GM19239 (cell line): ENCODE measurements at regions not wholly inside any gene's neighbourhood (a gene's known extent, or its start where the extent isn't known, plus 50 kb on each side); places are given as distances from the start of the nearest gene placed in this dataset.
"Not testable (repeated sequence)": the region's sequence is repeated elsewhere in the genome, so short reads cannot be mapped to it uniquely, and the experiment has no call there.

Experiments
- DNase-seq: peaks from one replicate; pipeline ENCODE4 v3.0.0; 2011; ENCODE audit warnings: low spot score; ENCODE audit not compliant: insufficient read length
- FAIRE-seq: peaks from 2 replicates; lab custom pipeline; 2011; peaks lifted over from hg19 to GRCh38; lab: Jason Lieb, UNC

GRCh38 chrX:27163236-27163635 lies 299.9 kb downstream of the PPP4R3C start:
- FAIRE-seq (no peak), DNase-seq (no peak)

- FAIRE-seq (no peak), DNase-seq (no peak)
Measured at GRCh38 chrX:27162496-27162895, 300.6 kb downstream of the PPP4R3C start.

DNA sequence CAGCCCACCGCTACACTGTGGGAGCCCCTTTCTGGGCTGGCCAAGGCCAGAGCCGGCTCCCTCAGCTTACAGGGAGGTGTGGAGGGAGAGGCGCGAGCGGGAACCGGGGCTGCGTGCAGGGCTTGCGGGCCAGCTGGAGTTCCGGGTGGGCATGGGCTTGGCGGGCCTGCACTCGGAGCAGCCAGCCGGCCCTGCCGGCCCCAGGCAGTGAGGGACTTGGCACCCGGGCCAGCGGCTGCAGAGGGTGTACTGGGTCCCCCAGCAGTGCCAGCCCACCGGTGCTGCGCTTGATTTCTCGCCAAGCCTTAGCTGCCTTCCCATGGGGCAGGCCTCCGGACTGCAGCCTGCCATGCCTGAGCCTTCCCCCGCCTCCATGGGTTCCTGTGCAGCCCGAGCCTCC lies 306.2 kb downstream of the PPP4R3C start:
- FAIRE-seq, DNase-seq: not testable (repeated sequence)

- FAIRE-seq (no peak), DNase-seq (no peak)
Measured at GRCh38 chrX:27136325-27136724, 326.8 kb downstream of the PPP4R3C start.

GRCh38 chrX:27132862-27133261 lies 330.3 kb downstream of the PPP4R3C start:
- FAIRE-seq (no peak), DNase-seq (no peak)

GRCh38 chrX:27087176-27087575 lies 376.0 kb downstream of the PPP4R3C start:
- not testable (repeated sequence) for FAIRE-seq, DNase-seq

GRCh38 chrX:27086237-27086636 lies 376.9 kb downstream of the PPP4R3C start:
- DNase-seq (no peak), FAIRE-seq (no peak)

GRCh38 chrX:27085346-27085745 lies 377.8 kb downstream of the PPP4R3C start:
- no peak for FAIRE-seq

GRCh38 chrX:27078371-27078770 lies 384.8 kb downstream of the PPP4R3C start:
- no peak for DNase-seq
- no peak for FAIRE-seq

More at GRCh38 chrX:27085346-27085745, 377.8 kb downstream of the PPP4R3C start:
- DNase-seq = no peak

GRCh38 chrX:27057883-27058282 lies 405.3 kb downstream of the PPP4R3C start:
- DNase-seq = no peak
- FAIRE-seq = no peak

GRCh38 chrX:27039332-27039731 lies 423.8 kb downstream of the PPP4R3C start:
- DNase-seq (no peak), FAIRE-seq (no peak)

DNA sequence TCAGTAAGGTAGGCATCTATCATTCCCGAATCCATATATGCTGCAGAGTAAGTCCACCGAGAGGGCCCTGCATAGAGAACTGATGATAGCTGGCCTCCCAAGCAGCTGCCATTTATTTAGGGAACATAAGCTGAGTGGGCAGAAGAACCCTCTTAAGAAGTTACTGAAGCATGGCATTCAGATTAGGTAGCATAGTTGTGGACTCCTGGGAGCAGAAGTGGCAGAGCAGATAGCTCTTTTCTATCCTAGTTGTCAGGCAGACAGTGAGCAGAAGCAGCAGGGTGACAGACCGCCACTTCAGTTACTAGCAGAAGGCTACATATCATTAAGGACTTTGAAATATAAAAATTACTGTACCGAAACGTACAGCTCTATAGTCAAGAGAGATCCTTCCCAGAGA lies 454.7 kb downstream of the PPP4R3C start:
- DNase-seq (no peak), FAIRE-seq (no peak)

GRCh38 chrX:26999634-27000033 lies 463.5 kb downstream of the PPP4R3C start:
- FAIRE-seq (no peak), DNase-seq (no peak)

GRCh38 chrX:26958261-26958660 lies 504.9 kb downstream of the PPP4R3C start:
- FAIRE-seq (no peak), DNase-seq (no peak)

GRCh38 chrX:26954029-26954428 lies 509.1 kb downstream of the PPP4R3C start:
- no peak for DNase-seq
- no peak for FAIRE-seq

DNA sequence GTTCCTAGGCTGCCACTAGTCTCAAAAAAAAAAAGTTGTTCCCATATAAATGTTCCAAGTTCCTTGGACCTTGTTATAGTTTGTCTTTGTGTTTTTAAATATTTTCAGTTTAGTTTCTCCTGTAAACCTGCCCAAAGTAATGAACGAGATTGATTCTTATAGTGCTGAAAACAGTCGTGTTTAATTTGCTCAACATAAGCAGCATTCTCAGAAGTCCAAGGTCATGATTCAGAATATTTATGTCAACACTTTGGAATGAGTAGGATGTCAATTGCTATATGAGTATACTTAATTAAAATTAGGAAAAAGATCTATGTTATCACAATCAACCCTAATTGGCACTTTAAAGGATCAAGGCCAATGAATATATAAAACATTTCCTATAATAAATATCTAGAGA lies 510.9 kb downstream of the PPP4R3C start:
- FAIRE-seq = no peak
- no peak for DNase-seq

- FAIRE-seq = no peak
- DNase-seq = no peak
Measured at GRCh38 chrX:26927419-26927818, 535.7 kb downstream of the PPP4R3C start.

- FAIRE-seq (no peak), DNase-seq (no peak)
Measured at GRCh38 chrX:26925088-26925487, 538.1 kb downstream of the PPP4R3C start.

DNA sequence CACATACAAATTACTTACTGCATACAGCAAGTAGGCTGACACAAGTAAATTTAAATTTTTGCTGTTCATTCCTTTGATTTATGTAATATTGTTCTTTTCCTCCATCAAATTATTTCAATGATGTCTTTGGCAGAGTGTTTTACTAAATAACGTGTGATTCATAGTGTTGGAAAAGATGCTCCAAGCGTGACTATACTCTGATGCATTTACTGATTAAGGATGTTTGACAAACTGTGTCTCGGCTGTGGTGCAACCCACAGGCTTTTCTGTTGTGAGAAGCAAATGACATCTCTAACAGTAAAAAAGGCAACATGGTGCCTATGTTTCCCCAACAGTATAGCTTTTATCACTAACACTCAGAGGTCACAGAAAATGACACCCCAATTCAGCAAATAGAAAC lies 540.9 kb downstream of the PPP4R3C start:
- FAIRE-seq = no peak

GRCh38 chrX:26918631-26919030 lies 544.5 kb downstream of the PPP4R3C start:
- DNase-seq = no peak

More for the DNA sequence above, 540.9 kb downstream of the PPP4R3C start:
- DNase-seq = no peak

GRCh38 chrX:26916991-26917390 lies 546.1 kb downstream of the PPP4R3C start:
- FAIRE-seq = no peak
- DNase-seq = no peak

More at GRCh38 chrX:26918631-26919030, 544.5 kb downstream of the PPP4R3C start:
- no peak for FAIRE-seq

DNA sequence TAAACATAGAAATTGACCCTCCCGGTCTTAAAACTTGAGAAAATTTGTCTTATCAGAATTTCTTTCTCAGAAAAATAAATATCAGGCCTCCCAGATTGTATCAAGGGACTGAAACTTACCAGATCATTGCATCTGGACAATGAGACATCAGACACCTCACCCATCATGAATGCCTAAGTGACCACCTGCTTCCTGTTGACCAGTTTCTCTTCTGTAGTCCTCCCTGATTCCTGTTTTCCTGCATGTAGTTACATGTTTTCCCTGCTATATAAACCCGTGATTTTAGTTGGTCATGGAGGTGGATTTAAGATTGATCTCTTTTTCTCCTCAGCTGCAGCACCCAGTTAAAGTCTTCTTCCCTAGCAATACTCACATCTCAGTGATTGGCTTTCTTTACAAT lies 548.1 kb downstream of the PPP4R3C start:
- DNase-seq (no peak), FAIRE-seq (no peak)

DNA sequence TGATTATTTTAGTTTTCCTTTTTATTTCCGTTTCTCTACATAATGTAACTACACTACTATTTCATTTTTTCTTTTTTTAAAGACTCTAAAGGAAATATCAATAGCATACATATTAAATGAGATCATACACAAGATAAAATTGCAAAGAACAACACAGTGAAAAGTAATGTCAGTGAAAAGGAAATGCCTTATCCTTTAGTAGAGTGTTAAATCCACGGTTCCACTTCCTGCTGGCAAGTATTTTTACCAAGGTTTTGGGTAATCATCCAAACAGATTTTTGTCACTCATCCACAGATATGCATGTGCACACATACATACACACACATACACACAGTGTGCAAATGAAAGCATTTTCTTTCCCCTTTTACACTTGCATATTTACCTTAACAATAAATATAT lies 548.9 kb downstream of the PPP4R3C start:
- FAIRE-seq (no peak), DNase-seq (no peak)
